Astrocyte of the cerebellum (primary cell): ENCODE measurements at regions not wholly inside any gene's neighbourhood (a gene's known extent, or its start where the extent isn't known, plus 50 kb on each side); places are given as distances from the start of the nearest gene placed in this dataset.

Source experiments
- DNase-seq: peaks from one replicate; pipeline ENCODE4 v3.0.0-alpha.2; 2011; ENCODE audit warnings: low read depth
- H3K4me3 ChIP-seq: 2 replicates; pipeline ENCODE4 v1.5.1; 2011; ENCODE audit warnings: mild to moderate bottlenecking, low read depth, low read length, moderate library complexity
- CTCF ChIP-seq: IDR thresholded peaks from 2 replicates; pipeline ENCODE4 v1.5.1; 2012; ENCODE audit warnings: low read length, low read depth, moderate library complexity, mild to moderate bottlenecking; ENCODE audit errors: missing control alignments
- in situ Hi-C: cut with HindIII; loops from 2 replicates; pipeline ENCODE4 v1.10.0; 2017; ENCODE audit warnings: low sequenced_read_pairs

GRCh38 chr1:184141361-184141880 is 89.9 kb downstream of the TSEN15 start:
- in situ Hi-C loops, result loop anchor here (5.0 kb wide), 2 partner anchors 59 to 101 kb away; no protein-coding TSS in a partner anchor
- DNase-seq, result no peak
- TF ChIP-seq CTCF, result no peak
- H3K4me3 ChIP-seq, result no peak overlapping the region

GRCh38 chr1:184143449-184143848 is 91.9 kb downstream of the TSEN15 start:
- in situ Hi-C loops, result loop anchor here (5.0 kb wide), 2 partner anchors 61 to 99 kb away; no protein-coding TSS in a partner anchor
- H3K4me3 ChIP-seq, result no peak overlapping the region
- TF ChIP-seq CTCF, result no peak
- DNase-seq, result no peak

- in situ Hi-C loops, result no loop called here
- no peak for DNase-seq
- no peak overlapping the region for H3K4me3 ChIP-seq
These were observed 93.6 kb downstream of the TSEN15 start for GRCh38 chr1:184145083-184145482.

GRCh38 chr1:184146202-184146601 is 94.7 kb downstream of the TSEN15 start:
- no peak for TF ChIP-seq CTCF
- no peak for DNase-seq
- in situ Hi-C loops, result no loop called here
- no peak overlapping the region for H3K4me3 ChIP-seq

More at GRCh38 chr1:184145083-184145482, 93.6 kb downstream of the TSEN15 start:
- TF ChIP-seq CTCF, result no peak

GRCh38 chr1:184150776-184151531 is 99.4 kb downstream of the TSEN15 start:
- peak; percentile 85 for DNase-seq

GRCh38 chr1:184152434-184152898 is 100.9 kb downstream of the TSEN15 start:
- in situ Hi-C loops, result no loop called here
- H3K4me3 ChIP-seq, result peak overlapping the region; percentile 3
- DNase-seq, result peak; percentile 40
- TF ChIP-seq CTCF, result no peak

More at GRCh38 chr1:184150776-184151531, 99.4 kb downstream of the TSEN15 start:
- in situ Hi-C loops, result no loop called here
- TF ChIP-seq CTCF, result no peak
- H3K4me3 ChIP-seq, result no peak overlapping the region
